GM12878 (cell line): ENCODE measurements at regions not wholly inside any gene's neighbourhood (a gene's known extent, or its start where the extent isn't known, plus 50 kb on each side); places are given as distances from the start of the nearest gene placed in this dataset.
A peak's percentile ranks its signal among the peaks of the same experiment; 100 is the strongest.

ENCODE experiments used
- CEBPB ChIP-seq, 2 experiments: fragments of 150-350 bp in 1 of 2; IDR thresholded peaks; 2 replicates each; pipeline ENCODE4 v1.6.1; 2012 to 2014; ENCODE audit warnings: low read depth in 2 of 2, low read length in 2 of 2, borderline replicate concordance in 1 of 2, inconsistent platforms in 1 of 2
- CREM ChIP-seq: IDR thresholded peaks from 2 replicates; pipeline ENCODE4 v1.6.1; 2014; ENCODE audit warnings: antibody characterized with exemption, low read depth
- EED ChIP-seq: sonication (generic); IDR thresholded peaks from 2 replicates; pipeline ENCODE4 v1.6.1; 2016; ENCODE audit warnings: antibody characterized with exemption, low read depth
- EGR1 ChIP-seq, 2 experiments: IDR thresholded peaks; 1 replicate in 1 of 2; 2 replicates in 1 of 2; pipeline ENCODE4 v1.6.1; 2011 to 2012; ENCODE audit warnings: low read depth in 2 of 2, low read length in 2 of 2, borderline replicate concordance in 1 of 2, mild to moderate bottlenecking in 1 of 2, moderate library complexity in 1 of 2
- ETV6 ChIP-seq, 2 experiments: fragments of 450-650 bp in 1 of 2; IDR thresholded peaks in 1 of 2; conservative IDR thresholded peaks in 1 of 2; 2 replicates each; pipeline ENCODE4 v1.6.1; 2014; ENCODE audit warnings: antibody characterized with exemption in 1 of 2, borderline replicate concordance in 1 of 2, low read depth in 1 of 2, mild to moderate bottlenecking in 1 of 2, moderate library complexity in 1 of 2
- HDAC2 ChIP-seq: fragments of 200-600 bp; sonication (generic); IDR thresholded peaks from 2 replicates; pipeline ENCODE4 v1.6.1; 2017
- KDM1A ChIP-seq: fragments of 200-600 bp; sonication (generic); IDR thresholded peaks from 2 replicates; pipeline ENCODE4 v1.6.1; 2016; ENCODE audit warnings: borderline replicate concordance
- KLF5 ChIP-seq: fragments of 450-650 bp; IDR thresholded peaks from 2 replicates; pipeline ENCODE4 v1.6.1; 2014; ENCODE audit warnings: mild to moderate bottlenecking; ENCODE audit not compliant: partially characterized antibody
- MXI1 ChIP-seq: fragments of 150-350 bp; IDR thresholded peaks from 2 replicates; pipeline ENCODE4 v1.6.1; 2011; ENCODE audit warnings: low read depth, mild to moderate bottlenecking, inconsistent platforms, low read length, improper control_type of control experiment
- NFYB ChIP-seq: IDR thresholded peaks from 2 replicates; pipeline ENCODE4 v1.6.1; 2011; ENCODE audit warnings: low read depth, mild to moderate bottlenecking, low read length, improper control_type of control experiment, moderate library complexity; ENCODE audit not compliant: insufficient read depth
- PAX5 ChIP-seq: IDR thresholded peaks from 2 replicates; pipeline ENCODE4 v1.6.1; 2011; ENCODE audit warnings: low read depth, low read length, borderline replicate concordance
- POU2F2 ChIP-seq: IDR thresholded peaks from 3 replicates; pipeline ENCODE4 v1.6.1; 2011; ENCODE audit warnings: low read depth, mild to moderate bottlenecking, low read length, borderline replicate concordance
- RCOR1 ChIP-seq: conservative IDR thresholded peaks from 2 replicates; pipeline ENCODE4 v1.6.1; 2012; ENCODE audit warnings: low read depth, low read length, improper control_type of control experiment
- SMC3 ChIP-seq: IDR thresholded peaks from 2 replicates; pipeline ENCODE4 v1.6.1; 2011; ENCODE audit warnings: low read length, improper control_type of control experiment, borderline replicate concordance
- SP1 ChIP-seq: IDR thresholded peaks from one replicate; pipeline ENCODE4 v1.6.1; 2011; ENCODE audit warnings: low read depth, low read length
- ZNF274 ChIP-seq: IDR thresholded peaks from one replicate; pipeline ENCODE4 v1.8.0; 2011; ENCODE audit not compliant: insufficient read length, insufficient read depth
- TF ChIP-seq, protein P1 (sequence below): IDR thresholded peaks from 2 replicates; pipeline ENCODE4 v1.6.1; 2012; ENCODE audit warnings: mild to moderate bottlenecking, low read depth, low read length
- TF ChIP-seq, protein P2 (sequence below): fragments of 150-350 bp; IDR thresholded peaks from 2 replicates; pipeline ENCODE4 v1.6.1; 2014; ENCODE audit warnings: mild to moderate bottlenecking, low read depth, low read length
- TF ChIP-seq, protein P3 (sequence below): fragments of 450-650 bp; IDR thresholded peaks from 2 replicates; pipeline ENCODE4 v1.6.1; 2017; ENCODE audit warnings: mild to moderate bottlenecking

DNA sequence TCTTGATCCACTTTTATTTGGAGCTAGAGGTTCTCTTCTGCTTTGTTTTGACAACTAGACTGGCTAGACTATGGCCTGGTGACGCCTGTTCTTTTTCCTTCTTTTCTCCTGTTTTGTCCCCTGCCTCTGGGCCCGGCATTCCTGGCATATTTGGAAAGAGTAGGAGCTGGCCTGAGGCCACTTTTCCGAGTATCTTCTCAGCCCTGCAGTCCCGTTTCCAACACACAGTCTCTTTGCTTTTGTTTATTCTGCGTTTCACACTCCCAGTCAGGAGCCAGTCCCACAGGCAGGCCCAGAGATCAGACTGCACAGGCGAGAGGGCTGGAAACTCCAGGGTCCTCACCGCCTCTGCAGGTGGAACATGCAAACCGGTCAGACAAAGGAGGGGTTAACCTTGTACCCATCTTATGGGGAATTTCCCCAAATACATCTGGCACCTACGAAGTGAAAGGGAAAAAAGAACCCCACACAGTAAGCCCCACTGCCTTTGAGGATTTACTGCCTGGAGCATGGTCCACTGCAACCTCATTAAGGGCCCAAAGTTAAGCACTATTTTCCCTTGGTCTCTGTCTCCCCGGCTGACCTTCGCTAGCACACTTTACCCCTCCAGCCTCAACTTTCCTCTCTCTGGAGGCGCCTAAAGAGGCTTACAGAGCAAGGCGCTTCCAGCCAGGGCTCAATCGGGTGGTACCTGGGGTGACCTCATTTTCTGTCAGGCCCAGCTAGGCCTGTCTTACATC is 141.1 kb downstream of the TOMM20 start (continued):
- TF ChIP-seq, protein P1, sequence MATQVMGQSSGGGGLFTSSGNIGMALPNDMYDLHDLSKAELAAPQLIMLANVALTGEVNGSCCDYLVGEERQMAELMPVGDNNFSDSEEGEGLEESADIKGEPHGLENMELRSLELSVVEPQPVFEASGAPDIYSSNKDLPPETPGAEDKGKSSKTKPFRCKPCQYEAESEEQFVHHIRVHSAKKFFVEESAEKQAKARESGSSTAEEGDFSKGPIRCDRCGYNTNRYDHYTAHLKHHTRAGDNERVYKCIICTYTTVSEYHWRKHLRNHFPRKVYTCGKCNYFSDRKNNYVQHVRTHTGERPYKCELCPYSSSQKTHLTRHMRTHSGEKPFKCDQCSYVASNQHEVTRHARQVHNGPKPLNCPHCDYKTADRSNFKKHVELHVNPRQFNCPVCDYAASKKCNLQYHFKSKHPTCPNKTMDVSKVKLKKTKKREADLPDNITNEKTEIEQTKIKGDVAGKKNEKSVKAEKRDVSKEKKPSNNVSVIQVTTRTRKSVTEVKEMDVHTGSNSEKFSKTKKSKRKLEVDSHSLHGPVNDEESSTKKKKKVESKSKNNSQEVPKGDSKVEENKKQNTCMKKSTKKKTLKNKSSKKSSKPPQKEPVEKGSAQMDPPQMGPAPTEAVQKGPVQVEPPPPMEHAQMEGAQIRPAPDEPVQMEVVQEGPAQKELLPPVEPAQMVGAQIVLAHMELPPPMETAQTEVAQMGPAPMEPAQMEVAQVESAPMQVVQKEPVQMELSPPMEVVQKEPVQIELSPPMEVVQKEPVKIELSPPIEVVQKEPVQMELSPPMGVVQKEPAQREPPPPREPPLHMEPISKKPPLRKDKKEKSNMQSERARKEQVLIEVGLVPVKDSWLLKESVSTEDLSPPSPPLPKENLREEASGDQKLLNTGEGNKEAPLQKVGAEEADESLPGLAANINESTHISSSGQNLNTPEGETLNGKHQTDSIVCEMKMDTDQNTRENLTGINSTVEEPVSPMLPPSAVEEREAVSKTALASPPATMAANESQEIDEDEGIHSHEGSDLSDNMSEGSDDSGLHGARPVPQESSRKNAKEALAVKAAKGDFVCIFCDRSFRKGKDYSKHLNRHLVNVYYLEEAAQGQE, result no peak
- TF ChIP-seq NFYB (no peak), CREM (peak; percentile 33; the same call in 1 of the 2 replicates), ZNF274 (no peak), KDM1A (no peak), ETV6 (conservative IDR thresholded peaks at IDR 0.05 in 1 of 2, IDR thresholded peaks at IDR 0.05 in 1 of 2; ENCODE audit: borderline replicate concordance in 1 of 2, low read depth in 1 of 2) (no peak), EGR1 (IDR thresholded peaks at IDR 0.05; ENCODE audit: borderline replicate concordance in 1 of 2, low read depth in 2 of 2, low read length in 2 of 2) (no peak), CEBPB (IDR thresholded peaks at IDR 0.05; ENCODE audit: borderline replicate concordance in 1 of 2, low read depth in 2 of 2, low read length in 2 of 2) (no peak), PAX5 (peak; percentile 44; the same call in 1 of the 2 replicates), POU2F2 (peak; percentile 59; the same call in 2 of the 3 replicates), KLF5 (peak; percentile 48), SMC3 (no peak), SP1 (peak; percentile 9), RCOR1 (no peak), HDAC2 (no peak), MXI1 (0 out of 2 replicates have a peak, but pooled peaks have one; percentile 3), EED (peak; percentile 94)
- TF ChIP-seq, protein P2, sequence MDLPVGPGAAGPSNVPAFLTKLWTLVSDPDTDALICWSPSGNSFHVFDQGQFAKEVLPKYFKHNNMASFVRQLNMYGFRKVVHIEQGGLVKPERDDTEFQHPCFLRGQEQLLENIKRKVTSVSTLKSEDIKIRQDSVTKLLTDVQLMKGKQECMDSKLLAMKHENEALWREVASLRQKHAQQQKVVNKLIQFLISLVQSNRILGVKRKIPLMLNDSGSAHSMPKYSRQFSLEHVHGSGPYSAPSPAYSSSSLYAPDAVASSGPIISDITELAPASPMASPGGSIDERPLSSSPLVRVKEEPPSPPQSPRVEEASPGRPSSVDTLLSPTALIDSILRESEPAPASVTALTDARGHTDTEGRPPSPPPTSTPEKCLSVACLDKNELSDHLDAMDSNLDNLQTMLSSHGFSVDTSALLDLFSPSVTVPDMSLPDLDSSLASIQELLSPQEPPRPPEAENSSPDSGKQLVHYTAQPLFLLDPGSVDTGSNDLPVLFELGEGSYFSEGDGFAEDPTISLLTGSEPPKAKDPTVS, result no peak
- TF ChIP-seq, protein P3, sequence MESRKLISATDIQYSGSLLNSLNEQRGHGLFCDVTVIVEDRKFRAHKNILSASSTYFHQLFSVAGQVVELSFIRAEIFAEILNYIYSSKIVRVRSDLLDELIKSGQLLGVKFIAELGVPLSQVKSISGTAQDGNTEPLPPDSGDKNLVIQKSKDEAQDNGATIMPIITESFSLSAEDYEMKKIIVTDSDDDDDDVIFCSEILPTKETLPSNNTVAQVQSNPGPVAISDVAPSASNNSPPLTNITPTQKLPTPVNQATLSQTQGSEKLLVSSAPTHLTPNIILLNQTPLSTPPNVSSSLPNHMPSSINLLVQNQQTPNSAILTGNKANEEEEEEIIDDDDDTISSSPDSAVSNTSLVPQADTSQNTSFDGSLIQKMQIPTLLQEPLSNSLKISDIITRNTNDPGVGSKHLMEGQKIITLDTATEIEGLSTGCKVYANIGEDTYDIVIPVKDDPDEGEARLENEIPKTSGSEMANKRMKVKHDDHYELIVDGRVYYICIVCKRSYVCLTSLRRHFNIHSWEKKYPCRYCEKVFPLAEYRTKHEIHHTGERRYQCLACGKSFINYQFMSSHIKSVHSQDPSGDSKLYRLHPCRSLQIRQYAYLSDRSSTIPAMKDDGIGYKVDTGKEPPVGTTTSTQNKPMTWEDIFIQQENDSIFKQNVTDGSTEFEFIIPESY, result peak; percentile 53; the same call in 1 of the 2 replicates
